Smooth muscle cell (in vitro differentiated cells): ENCODE measurements at regions not wholly inside any gene's neighbourhood (a gene's known extent, or its start where the extent isn't known, plus 50 kb on each side); places are given as distances from the start of the nearest gene placed in this dataset.
A peak's percentile ranks its signal among the peaks of the same experiment; 100 is the strongest.

Experiments used
- DNase-seq: peaks from one replicate; lab custom pipeline; 2025; ENCODE audit not compliant: unreplicated experiment; lab: John Stamatoyannopoulos, UW
- H2AFZ ChIP-seq: fragments of 200-600 bp; sonication (generic); 2 replicates; pipeline ENCODE4 v1.6.0; 2016; ENCODE audit warnings: antibody characterized with exemption, low read depth, mild to moderate bottlenecking
- H3F3A ChIP-seq: fragments of 200-600 bp; sonication (generic); 2 replicates; pipeline ENCODE4 v1.6.0; 2017; ENCODE audit warnings: antibody characterized with exemption, low read depth
- H3K27ac ChIP-seq: fragments of 200-600 bp; sonication (generic); 2 replicates; pipeline ENCODE4 v1.5.1; 2016; ENCODE audit warnings: low read depth, mild to moderate bottlenecking
- H3K27me3 ChIP-seq: fragments of 200-600 bp; sonication (generic); 2 replicates; pipeline ENCODE4 v1.6.1; 2016; ENCODE audit warnings: low read depth, mild to moderate bottlenecking
- H3K36me3 ChIP-seq: fragments of 200-600 bp; sonication (generic); 2 replicates; pipeline ENCODE4 v1.5.1; 2016; ENCODE audit warnings: low read depth
- H3K4me1 ChIP-seq: fragments of 200-600 bp; sonication (generic); 2 replicates; pipeline ENCODE4 v1.5.1; 2016; ENCODE audit warnings: low read depth
- H3K4me2 ChIP-seq: fragments of 200-600 bp; sonication (generic); 2 replicates; pipeline ENCODE4 v1.6.0; 2016; ENCODE audit warnings: mild to moderate bottlenecking
- H3K4me3 ChIP-seq: fragments of 200-600 bp; sonication (generic); 2 replicates; pipeline ENCODE4 v1.5.1; 2016; ENCODE audit warnings: mild to moderate bottlenecking
- H3K79me2 ChIP-seq: fragments of 200-600 bp; sonication (generic); 2 replicates; pipeline ENCODE4 v1.6.0; 2016; ENCODE audit warnings: low read depth, mild to moderate bottlenecking
- H3K9ac ChIP-seq: fragments of 200-600 bp; sonication (generic); 2 replicates; pipeline ENCODE4 v1.6.0; 2016; ENCODE audit warnings: low read depth
- H3K9me3 ChIP-seq: fragments of 200-600 bp; sonication (generic); replicated peaks from 2 replicates; pipeline ENCODE4 v1.5.1; 2016; ENCODE audit warnings: low read depth
- H4K20me1 ChIP-seq: fragments of 200-600 bp; sonication (generic); 2 replicates; pipeline ENCODE4 v1.6.0; 2016; ENCODE audit warnings: low read depth
- CTCF ChIP-seq: fragments of 200-600 bp; sonication (generic); IDR thresholded peaks from 2 replicates; pipeline ENCODE4 v1.5.1; 2017; ENCODE audit warnings: borderline replicate concordance, mild to moderate bottlenecking, antibody characterized with exemption; ENCODE audit not compliant: insufficient read depth, poor library complexity, severe bottlenecking
- WGBS: methylation state at CpG from one replicate; pipeline ENCODE4 v1.1.7; 2016; ENCODE audit warnings: low lambda C conversion rate; 5-methylcytosine and 5-hydroxymethylcytosine counted together

GRCh38 chr7:85522070-85522469 is 335.2 kb upstream of the SEMA3D start:
- H2AFZ ChIP-seq = peak overlapping the region; percentile 66
- TF ChIP-seq CTCF = no peak
- peaks cover 8% of the 10 kb centered on the region for H3K4me1 ChIP-seq
- H3K4me3 ChIP-seq = no peak overlapping the region
- peak overlapping the region; percentile 69 for H3K4me2 ChIP-seq
- no peak overlapping the region for H3K9ac ChIP-seq
- no peaks in the 10 kb centered on the region for H3K36me3 ChIP-seq
- 63% methylated on average over 4 of the region's 4 CpGs for WGBS
- H3K9me3 ChIP-seq = no peaks in the 10 kb centered on the region
- H3K79me2 ChIP-seq = no peaks in the 10 kb centered on the region
- H3F3A ChIP-seq = peaks cover 3% of the 10 kb centered on the region
- no peaks in the 10 kb centered on the region for H3K27me3 ChIP-seq
- no peaks in the 10 kb centered on the region for H4K20me1 ChIP-seq
- peak overlapping the region; percentile 36 for H3K27ac ChIP-seq
- no peak for DNase-seq

GRCh38 chr7:85521108-85521694 is 334.3 kb upstream of the SEMA3D start:
- Histone ChIP-seq H3K4me1 (peaks cover 8% of the 10 kb centered on the region), H3K27ac (peak overlapping the region; percentile 36), H3K79me2 (no peaks in the 10 kb centered on the region), H3K36me3 (no peaks in the 10 kb centered on the region), H4K20me1 (no peaks in the 10 kb centered on the region), H3K9ac (no peak overlapping the region), H3F3A (peaks cover 3% of the 10 kb centered on the region), H3K4me2 (peak overlapping the region; percentile 69), H3K4me3 (peak overlapping the region; percentile 6), H3K9me3 (no peaks in the 10 kb centered on the region), H3K27me3 (no peaks in the 10 kb centered on the region), H2AFZ (peak overlapping the region; percentile 66)
- no peak for DNase-seq
- 55% methylated on average over 3 of the region's 3 CpGs for WGBS
- TF ChIP-seq CTCF = no peak

GRCh38 chr7:85520175-85520574 is 333.3 kb upstream of the SEMA3D start:
- no peak for TF ChIP-seq CTCF
- Histone ChIP-seq H3K27ac (no peak overlapping the region), H3K36me3 (no peaks in the 10 kb centered on the region), H4K20me1 (no peaks in the 10 kb centered on the region), H3K4me3 (no peak overlapping the region), H3K9ac (no peak overlapping the region), H3K79me2 (no peaks in the 10 kb centered on the region), H3K9me3 (no peaks in the 10 kb centered on the region), H3F3A (peaks cover 3% of the 10 kb centered on the region), H3K27me3 (no peaks in the 10 kb centered on the region), H3K4me2 (peak overlapping the region; percentile 30), H3K4me1 (peaks cover 8% of the 10 kb centered on the region), H2AFZ (peak overlapping the region; percentile 50)
- DNase-seq = no peak

- Histone ChIP-seq H3K36me3 (no peaks in the 10 kb centered on the region), H3K4me2 (no peak overlapping the region), H3K9ac (no peak overlapping the region), H3F3A (peaks cover 3% of the 10 kb centered on the region), H3K27ac (no peak overlapping the region), H4K20me1 (no peaks in the 10 kb centered on the region), H3K4me3 (no peak overlapping the region), H3K27me3 (no peaks in the 10 kb centered on the region), H3K79me2 (no peaks in the 10 kb centered on the region), H2AFZ (peak overlapping the region; percentile 70), H3K4me1 (peaks cover 4% of the 10 kb centered on the region), H3K9me3 (no peaks in the 10 kb centered on the region)
- 86% methylated on average over 2 of the region's 2 CpGs for WGBS
- no peak for DNase-seq
- no peak for TF ChIP-seq CTCF
These were observed 329.8 kb upstream of the SEMA3D start for GRCh38 chr7:85516675-85517074.
